ENCODE measurements at regions not wholly inside any gene's neighbourhood (a gene's known extent, or its start where the extent isn't known, plus 50 kb on each side); places are given as distances from the start of the nearest gene placed in this dataset.

DNA sequence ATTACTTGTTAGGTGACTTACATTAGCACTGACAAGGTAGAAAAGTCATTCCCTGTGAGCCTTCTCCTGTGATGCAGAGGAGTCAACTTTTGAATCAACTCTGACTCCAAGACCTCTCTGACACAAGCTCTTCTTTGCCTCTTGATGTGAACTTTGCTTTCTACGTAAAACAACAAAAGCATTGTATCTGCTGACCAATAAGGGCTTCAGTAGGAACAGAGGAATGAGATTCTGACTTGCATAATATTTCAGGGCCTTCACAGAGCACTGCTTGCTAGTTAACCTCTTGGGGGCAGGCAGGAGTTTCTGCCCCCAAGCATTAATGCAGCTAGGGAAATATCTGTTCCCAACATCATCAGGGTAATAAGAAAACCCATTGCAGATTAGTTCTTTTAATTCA is 791.5 kb downstream of the BCL11A start:
- no peaks in the 10 kb centered on the region for H3K9me3 Mint-ChIP-seq
- no peaks in the 10 kb centered on the region for H3K27me3 Mint-ChIP-seq
- no peak for ATAC-seq (ENCODE audit: poor library complexity)
- Histone ChIP-seq H3K4me1 (ENCODE audit: insufficient read depth, low read length) (no peaks in the 10 kb centered on the region), H3K27me3 (ENCODE audit: control insufficient read depth in 1 of 2, insufficient read depth in 2 of 2, low read length in 2 of 2) (no peaks in the 10 kb centered on the region), H3K36me3 (ENCODE audit: insufficient read depth, low read length) (no peaks in the 10 kb centered on the region), H3K27ac (ENCODE audit: low read depth in 1 of 2, low read length in 2 of 2) (no peak overlapping the region), H3K4me3 (ENCODE audit: low read length) (no peak overlapping the region), H3K9me3 (ENCODE audit: control insufficient read depth in 1 of 2, insufficient read depth in 1 of 2, low read length in 2 of 2) (no peaks in the 10 kb centered on the region)
- DNase-seq, result no peak
- ChIA-PET CTCF (no interaction called here), POLR2A (no interaction called here)
- TF ChIP-seq, protein P1, sequence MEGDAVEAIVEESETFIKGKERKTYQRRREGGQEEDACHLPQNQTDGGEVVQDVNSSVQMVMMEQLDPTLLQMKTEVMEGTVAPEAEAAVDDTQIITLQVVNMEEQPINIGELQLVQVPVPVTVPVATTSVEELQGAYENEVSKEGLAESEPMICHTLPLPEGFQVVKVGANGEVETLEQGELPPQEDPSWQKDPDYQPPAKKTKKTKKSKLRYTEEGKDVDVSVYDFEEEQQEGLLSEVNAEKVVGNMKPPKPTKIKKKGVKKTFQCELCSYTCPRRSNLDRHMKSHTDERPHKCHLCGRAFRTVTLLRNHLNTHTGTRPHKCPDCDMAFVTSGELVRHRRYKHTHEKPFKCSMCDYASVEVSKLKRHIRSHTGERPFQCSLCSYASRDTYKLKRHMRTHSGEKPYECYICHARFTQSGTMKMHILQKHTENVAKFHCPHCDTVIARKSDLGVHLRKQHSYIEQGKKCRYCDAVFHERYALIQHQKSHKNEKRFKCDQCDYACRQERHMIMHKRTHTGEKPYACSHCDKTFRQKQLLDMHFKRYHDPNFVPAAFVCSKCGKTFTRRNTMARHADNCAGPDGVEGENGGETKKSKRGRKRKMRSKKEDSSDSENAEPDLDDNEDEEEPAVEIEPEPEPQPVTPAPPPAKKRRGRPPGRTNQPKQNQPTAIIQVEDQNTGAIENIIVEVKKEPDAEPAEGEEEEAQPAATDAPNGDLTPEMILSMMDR (IDR thresholded peaks at IDR 0.05), result no peak
- H3K27ac Mint-ChIP-seq, result no peak overlapping the region
- no peaks in the 10 kb centered on the region for H3K36me3 Mint-ChIP-seq (ENCODE audit: low read depth)
- no peak overlapping the region for H3K4me3 Mint-ChIP-seq
- no peaks in the 10 kb centered on the region for H3K4me1 Mint-ChIP-seq (ENCODE audit: low read depth)
- intact Hi-C loops (cut with DNase I, micrococcal nuclease), result no loop called here

DNA sequence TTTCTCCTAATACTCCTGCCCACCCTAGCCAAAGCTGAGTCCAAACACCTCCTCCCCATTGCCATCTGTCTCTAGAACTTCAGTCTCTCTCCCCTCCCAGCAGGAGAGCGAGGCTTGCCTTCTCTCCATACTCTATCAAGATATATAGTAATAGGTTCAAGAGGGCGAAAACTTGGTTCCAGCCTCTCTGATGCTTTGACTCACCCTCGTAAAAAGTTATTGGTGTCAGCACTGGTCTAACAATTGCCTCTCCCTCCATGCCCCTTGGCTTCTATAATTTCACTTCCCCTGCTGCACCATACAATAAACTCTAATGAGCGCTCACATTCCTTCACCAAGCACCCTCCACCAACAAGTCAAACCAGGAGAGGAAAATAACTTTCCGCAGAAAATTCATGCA is 797.3 kb downstream of the BCL11A start:
- no peaks in the 10 kb centered on the region for H3K36me3 Mint-ChIP-seq (ENCODE audit: low read depth)
- H3K9me3 ChIP-seq (ENCODE audit: control insufficient read depth in 1 of 2, insufficient read depth in 1 of 2, low read length in 2 of 2), result no peaks in the 10 kb centered on the region
- no peaks in the 10 kb centered on the region for H3K36me3 ChIP-seq (ENCODE audit: insufficient read depth, low read length)
- no peaks in the 10 kb centered on the region for H3K4me1 ChIP-seq (ENCODE audit: insufficient read depth, low read length)
- POLR2A ChIA-PET, result no interaction called here
- no peaks in the 10 kb centered on the region for H3K9me3 Mint-ChIP-seq
- H3K27me3 Mint-ChIP-seq, result no peaks in the 10 kb centered on the region
- no peaks in the 10 kb centered on the region for H3K4me1 Mint-ChIP-seq (ENCODE audit: low read depth)
- TF ChIP-seq, protein P1 (IDR thresholded peaks at IDR 0.05), result no peak
- H3K4me3 ChIP-seq (ENCODE audit: low read length), result no peak overlapping the region
- no peak overlapping the region for H3K27ac Mint-ChIP-seq
- no peak overlapping the region for H3K27ac ChIP-seq (ENCODE audit: low read depth in 1 of 2, low read length in 2 of 2)
- CTCF ChIA-PET, result no interaction called here
- DNase-seq, result no peak
- intact Hi-C loops (cut with DNase I, micrococcal nuclease), result no loop called here
- H3K4me3 Mint-ChIP-seq, result no peak overlapping the region
- no peaks in the 10 kb centered on the region for H3K27me3 ChIP-seq (ENCODE audit: control insufficient read depth in 1 of 2, insufficient read depth in 2 of 2, low read length in 2 of 2)
- ATAC-seq (ENCODE audit: poor library complexity), result no peak

DNA sequence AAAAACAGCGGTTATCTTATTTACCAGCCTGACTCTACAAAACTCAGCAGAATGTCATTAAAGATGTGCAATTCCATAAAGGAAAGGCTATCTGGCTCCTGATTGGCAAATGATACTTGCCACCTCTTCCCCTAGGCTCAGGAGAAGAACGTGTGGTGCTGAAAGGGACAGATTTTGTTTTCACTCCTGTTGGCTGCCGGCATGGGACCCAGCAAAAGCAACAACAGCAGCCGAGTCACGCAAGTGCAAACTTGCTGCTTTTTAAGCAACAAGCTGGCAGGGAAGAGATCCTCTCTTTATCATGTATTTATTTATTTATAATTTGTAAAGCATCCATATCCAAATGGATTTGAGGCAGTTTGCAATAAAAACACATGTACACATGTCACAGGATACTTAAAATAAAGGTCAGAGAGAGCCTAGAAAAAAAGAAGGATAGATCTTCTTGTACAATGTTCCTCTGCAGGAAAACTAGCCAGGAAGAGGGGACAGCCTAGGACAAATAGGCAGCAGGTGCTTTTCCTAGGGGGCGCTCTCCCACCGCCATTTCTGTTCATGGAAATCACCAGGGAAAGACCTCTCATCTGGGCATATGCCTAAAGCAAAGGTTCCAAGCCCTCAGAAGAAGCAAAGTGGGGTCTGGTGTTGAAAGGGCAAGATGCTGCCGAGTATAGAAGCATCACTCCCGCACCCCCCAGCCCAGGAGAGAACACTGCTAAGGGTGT is 799.3 kb downstream of the BCL11A start:
- Mint-ChIP-seq H3K4me1 (ENCODE audit: low read depth) (no peaks in the 10 kb centered on the region), H3K27ac (no peak overlapping the region)

More for the DNA sequence above, 799.3 kb downstream of the BCL11A start:
- no peak overlapping the region for H3K27ac ChIP-seq (ENCODE audit: low read depth in 1 of 2, low read length in 2 of 2)
- H3K9me3 ChIP-seq (ENCODE audit: control insufficient read depth in 1 of 2, insufficient read depth in 1 of 2, low read length in 2 of 2), result no peaks in the 10 kb centered on the region
- CTCF ChIA-PET, result no interaction called here
- POLR2A ChIA-PET, result no interaction called here
- TF ChIP-seq, protein P1 (IDR thresholded peaks at IDR 0.05), result no peak
- H3K36me3 Mint-ChIP-seq (ENCODE audit: low read depth), result no peaks in the 10 kb centered on the region
- H3K9me3 Mint-ChIP-seq, result no peaks in the 10 kb centered on the region
- H3K27me3 ChIP-seq (ENCODE audit: control insufficient read depth in 1 of 2, insufficient read depth in 2 of 2, low read length in 2 of 2), result no peaks in the 10 kb centered on the region
- no peaks in the 10 kb centered on the region for H3K36me3 ChIP-seq (ENCODE audit: insufficient read depth, low read length)
- H3K4me3 Mint-ChIP-seq, result no peak overlapping the region
- DNase-seq (no peak), ATAC-seq (ENCODE audit: poor library complexity) (no peak)
- H3K4me1 ChIP-seq (ENCODE audit: insufficient read depth, low read length), result no peaks in the 10 kb centered on the region
- H3K27me3 Mint-ChIP-seq, result no peaks in the 10 kb centered on the region
- no peak overlapping the region for H3K4me3 ChIP-seq (ENCODE audit: low read length)
- intact Hi-C loops (cut with DNase I, micrococcal nuclease), result no loop called here

All from CD4-positive, alpha-beta T cell (primary cell).